Astrocyte of the spinal cord (primary cell): ENCODE measurements at regions not wholly inside any gene's neighbourhood (a gene's known extent, or its start where the extent isn't known, plus 50 kb on each side); places are given as distances from the start of the nearest gene placed in this dataset.
"Not testable (repeated sequence)": the region's sequence is repeated elsewhere in the genome, so short reads cannot be mapped to it uniquely, and the experiment has no call there.

Source experiments
- DNase-seq: peaks from one replicate; pipeline ENCODE4 v3.0.0; 2011; ENCODE audit warnings: low read depth, low spot score
- H3K4me3 ChIP-seq: 2 replicates; pipeline ENCODE4 v1.5.1; 2011; ENCODE audit warnings: low read depth, mild to moderate bottlenecking, low read length, moderate library complexity
- in situ Hi-C: cut with HindIII; loops from 2 replicates; pipeline ENCODE4 v1.10.0; 2017; ENCODE audit warnings: low sequenced_read_pairs
- TF ChIP-seq, protein P1 (sequence below): IDR thresholded peaks from 2 replicates; pipeline ENCODE4 v1.5.1; 2012; ENCODE audit warnings: low read depth, mild to moderate bottlenecking, low read length, inconsistent platforms

DNA sequence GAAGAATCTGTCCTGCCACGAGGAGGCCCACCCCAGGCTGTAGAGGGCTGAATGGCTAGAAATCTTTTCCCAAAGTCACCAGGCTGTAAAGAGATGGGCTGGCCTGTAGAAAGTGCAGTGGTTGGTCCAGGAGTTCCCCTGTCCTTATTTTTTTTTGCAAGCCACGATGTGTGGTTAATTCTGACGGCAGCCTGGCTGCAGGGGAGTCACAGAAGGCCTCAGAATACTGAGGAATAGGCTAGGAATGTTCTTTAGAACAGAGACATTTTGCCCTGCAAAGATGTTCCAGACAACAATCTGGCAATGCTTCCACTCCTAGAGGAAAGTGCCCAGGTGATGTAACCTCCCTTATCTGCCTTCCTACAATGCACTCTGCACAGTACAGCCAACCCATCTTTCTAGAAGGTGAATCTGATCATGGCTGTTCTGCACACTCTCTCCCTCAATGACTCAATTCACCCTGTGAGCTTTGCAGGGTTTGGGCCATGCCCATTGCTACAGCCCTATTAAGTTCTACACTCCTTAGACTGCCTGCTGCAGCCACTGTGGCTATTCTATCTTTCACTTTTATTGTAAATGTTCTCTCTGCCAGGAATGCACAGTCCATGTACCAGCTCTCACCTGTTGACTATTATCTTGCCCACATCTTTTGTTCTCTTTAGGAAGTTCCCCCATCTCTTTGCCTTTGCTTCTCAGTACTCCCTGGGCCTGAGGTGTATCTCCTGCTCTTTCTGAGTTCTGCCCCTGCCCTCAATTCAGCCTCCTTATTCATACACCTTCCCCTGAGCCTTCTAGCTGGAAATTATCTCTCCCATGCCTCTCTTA is 377.8 kb upstream of the CLINT1 start:
- TF ChIP-seq, protein P1, sequence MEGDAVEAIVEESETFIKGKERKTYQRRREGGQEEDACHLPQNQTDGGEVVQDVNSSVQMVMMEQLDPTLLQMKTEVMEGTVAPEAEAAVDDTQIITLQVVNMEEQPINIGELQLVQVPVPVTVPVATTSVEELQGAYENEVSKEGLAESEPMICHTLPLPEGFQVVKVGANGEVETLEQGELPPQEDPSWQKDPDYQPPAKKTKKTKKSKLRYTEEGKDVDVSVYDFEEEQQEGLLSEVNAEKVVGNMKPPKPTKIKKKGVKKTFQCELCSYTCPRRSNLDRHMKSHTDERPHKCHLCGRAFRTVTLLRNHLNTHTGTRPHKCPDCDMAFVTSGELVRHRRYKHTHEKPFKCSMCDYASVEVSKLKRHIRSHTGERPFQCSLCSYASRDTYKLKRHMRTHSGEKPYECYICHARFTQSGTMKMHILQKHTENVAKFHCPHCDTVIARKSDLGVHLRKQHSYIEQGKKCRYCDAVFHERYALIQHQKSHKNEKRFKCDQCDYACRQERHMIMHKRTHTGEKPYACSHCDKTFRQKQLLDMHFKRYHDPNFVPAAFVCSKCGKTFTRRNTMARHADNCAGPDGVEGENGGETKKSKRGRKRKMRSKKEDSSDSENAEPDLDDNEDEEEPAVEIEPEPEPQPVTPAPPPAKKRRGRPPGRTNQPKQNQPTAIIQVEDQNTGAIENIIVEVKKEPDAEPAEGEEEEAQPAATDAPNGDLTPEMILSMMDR: no peak

DNA sequence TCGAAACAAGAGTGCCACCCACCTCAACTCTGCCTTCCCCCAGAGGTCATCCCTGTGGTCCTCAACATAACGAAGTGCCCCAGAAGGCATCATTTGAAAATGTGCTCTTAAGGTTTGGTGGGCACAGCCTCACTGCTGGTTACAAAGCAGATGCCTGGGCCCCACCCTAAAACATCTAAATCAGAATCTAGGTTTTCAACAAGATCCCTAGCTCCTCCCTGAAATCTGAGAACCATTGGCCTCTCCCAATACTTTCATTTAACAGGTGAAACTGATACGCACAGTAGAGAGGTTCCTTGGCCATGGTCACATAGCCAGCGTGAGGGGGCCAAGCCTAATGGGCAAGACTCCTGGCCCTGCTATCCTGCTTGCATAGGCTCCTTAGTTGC is 376.2 kb upstream of the CLINT1 start:
- TF ChIP-seq, protein P1: no peak
- H3K4me3 ChIP-seq: no peak overlapping the region
- in situ Hi-C loops: no loop called here
- no peak for DNase-seq

More for the DNA sequence above, 377.8 kb upstream of the CLINT1 start:
- DNase-seq: peak; percentile 33
- H3K4me3 ChIP-seq: no peak overlapping the region
- in situ Hi-C loops: no loop called here

DNA sequence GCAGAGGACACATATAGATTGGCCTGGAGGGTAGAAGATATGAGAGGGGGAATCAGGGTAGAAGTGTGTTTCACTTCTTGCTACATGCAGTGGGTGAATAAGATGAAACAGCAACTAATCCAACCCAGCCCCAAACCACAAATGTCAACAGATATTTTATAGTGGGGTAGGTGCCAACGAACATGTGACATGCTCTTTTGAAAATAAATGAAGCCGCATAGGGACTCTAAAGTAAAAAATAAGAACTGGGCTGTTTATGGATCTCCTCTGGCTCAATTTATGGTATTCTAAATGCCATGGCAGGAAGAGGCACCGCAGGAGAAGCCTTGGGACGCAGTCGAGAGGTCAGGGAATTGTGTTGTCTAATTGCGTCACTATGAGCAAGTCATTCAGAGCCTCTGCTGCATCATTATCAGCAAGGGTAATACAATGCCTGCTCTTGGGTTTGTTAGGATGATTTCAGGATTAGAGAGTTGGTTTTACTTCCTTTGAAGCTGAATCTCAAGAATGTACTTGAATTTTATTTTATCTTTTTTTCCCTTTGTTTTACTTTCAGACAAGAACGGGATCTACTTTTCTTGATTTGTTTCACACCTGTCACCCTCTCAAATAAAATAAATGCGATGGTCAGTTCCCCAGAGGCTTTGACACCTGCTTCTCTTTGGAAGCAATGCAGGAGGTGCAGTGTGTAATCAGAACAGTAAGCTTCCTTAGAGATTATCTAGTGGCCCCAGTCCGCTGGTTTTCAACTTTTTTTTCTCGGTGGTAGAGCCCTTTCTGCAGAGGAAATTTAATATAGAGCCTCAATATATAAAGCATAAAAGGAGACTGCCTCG is 375.6 kb upstream of the CLINT1 start:
- H3K4me3 ChIP-seq: no peak overlapping the region
- peak; percentile 82 for DNase-seq
- in situ Hi-C loops: no loop called here
- TF ChIP-seq, protein P1: no peak

DNA sequence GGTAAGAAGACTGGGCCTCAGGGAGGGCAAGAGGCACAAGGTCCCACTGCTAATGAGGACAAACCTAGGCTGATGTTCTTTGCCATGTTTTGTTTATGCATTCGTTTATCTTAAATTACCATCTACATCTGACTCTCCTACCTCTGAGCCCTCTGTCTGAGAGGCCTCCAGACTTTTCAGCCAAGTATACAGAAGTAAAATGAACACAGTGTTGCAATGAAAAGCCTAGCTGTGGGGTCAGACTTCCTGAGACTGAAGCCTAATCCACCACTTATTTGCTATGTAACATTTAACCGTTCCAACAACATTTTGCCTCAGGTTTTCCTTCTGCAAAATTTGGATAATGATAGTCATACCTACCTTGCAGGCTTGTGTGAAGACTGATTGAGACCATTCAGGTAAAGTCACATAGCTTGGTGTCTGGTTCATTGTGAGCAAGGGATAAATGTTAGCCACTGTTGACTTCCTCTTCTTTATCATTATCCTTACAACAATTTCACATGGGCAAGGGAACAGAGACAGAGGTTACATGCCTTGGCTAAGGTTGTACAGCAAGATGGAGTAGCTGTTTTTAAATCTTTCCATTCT is 374.9 kb upstream of the CLINT1 start:
- H3K4me3 ChIP-seq: no peak overlapping the region
- TF ChIP-seq, protein P1: no peak
- DNase-seq: peak; percentile 2
- in situ Hi-C loops: no loop called here

DNA sequence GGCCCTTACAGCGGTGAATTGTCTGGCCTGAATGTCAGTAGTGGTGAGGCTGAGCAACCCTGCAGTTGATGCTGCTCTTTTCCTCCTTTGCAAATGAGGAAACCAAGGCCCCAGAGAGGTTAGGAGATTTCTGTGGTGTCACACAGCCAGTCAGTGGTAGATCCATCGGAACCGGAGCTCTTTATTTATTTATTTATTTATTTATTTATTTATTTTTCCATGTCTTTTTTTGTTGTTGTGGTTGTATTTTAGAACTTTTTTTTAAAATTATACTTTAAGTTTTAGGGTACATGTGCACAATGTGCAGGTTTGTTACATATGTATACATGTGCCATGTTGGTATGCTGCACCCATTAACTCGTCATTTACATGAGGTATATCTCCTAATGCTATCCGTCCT is 368.4 kb upstream of the CLINT1 start:
- H3K4me3 ChIP-seq, DNase-seq, in situ Hi-C loops: not testable (repeated sequence)

DNA sequence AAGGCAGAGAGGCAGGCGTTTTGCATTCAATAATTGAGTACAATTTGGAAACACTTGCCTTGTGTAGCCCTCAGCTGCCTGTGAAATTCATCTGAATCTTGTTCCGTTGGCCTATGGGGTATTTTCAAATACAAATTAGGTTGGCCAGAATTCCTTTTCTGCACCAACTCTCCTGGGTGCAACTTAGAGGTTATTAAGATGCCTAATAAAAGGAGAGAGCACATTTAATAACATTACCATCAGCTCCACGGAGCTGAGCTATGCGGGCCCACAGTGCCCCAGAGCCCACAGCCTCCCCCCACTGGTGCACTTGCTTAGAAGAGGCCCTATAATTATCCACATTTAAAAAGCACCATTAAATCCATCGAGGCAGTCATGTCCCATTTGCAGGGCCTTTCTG is 367.6 kb upstream of the CLINT1 start:
- TF ChIP-seq, protein P1: no peak
- in situ Hi-C loops: no loop called here
- no peak for DNase-seq
- no peak overlapping the region for H3K4me3 ChIP-seq
